ENCODE measurements at regions not wholly inside any gene's neighbourhood (a gene's known extent, or its start where the extent isn't known, plus 50 kb on each side); places are given as distances from the start of the nearest gene placed in this dataset.

GRCh38 chr2:155518094-155518493 lies 814.4 kb downstream of the NR4A2 start:
- Histone ChIP-seq H3K4me1 (ENCODE audit: control extremely low read depth in 1 of 4, control insufficient read depth in 4 of 4, insufficient read depth in 4 of 4, low read length in 3 of 4) (no peaks in the 10 kb centered on the region), H3K9me3 (ENCODE audit: control extremely low read depth in 1 of 5, control insufficient read depth in 4 of 5, insufficient read depth in 2 of 5, low read depth in 1 of 5, low read length in 4 of 5) (no peaks in the 10 kb centered on the region), H3K36me3 (ENCODE audit: control insufficient read depth in 4 of 4, insufficient read depth in 4 of 4, low read length in 3 of 4) (no peaks in the 10 kb centered on the region), H3K4me3 (ENCODE audit: control insufficient read depth in 1 of 7, extremely low read depth in 1 of 7, insufficient read depth in 4 of 7, low read depth in 2 of 7, low read length in 6 of 7) (no peak overlapping the region), H3K27ac (ENCODE audit: insufficient read depth in 1 of 2, low read depth in 1 of 2, low read length in 2 of 2, poor library complexity in 1 of 2, severe bottlenecking in 2 of 2) (no peak overlapping the region), H3K27me3 (replicated peaks in 2 of 5; ENCODE audit: control insufficient read depth in 4 of 5, insufficient read depth in 5 of 5, low read length in 4 of 5) (no peaks in the 10 kb centered on the region)
- CTCF ChIA-PET, result no interaction called here
- POLR2A ChIA-PET, result interaction anchor here (0.7 kb wide), 1 partner anchor 14 kb away, joined by 3 read pairs; no protein-coding TSS in a partner anchor
- WGBS (ENCODE audit: insufficient coverage), result 100% methylated on average over 1 of the region's 3 CpGs
- DNase-seq, result no peak

DNA sequence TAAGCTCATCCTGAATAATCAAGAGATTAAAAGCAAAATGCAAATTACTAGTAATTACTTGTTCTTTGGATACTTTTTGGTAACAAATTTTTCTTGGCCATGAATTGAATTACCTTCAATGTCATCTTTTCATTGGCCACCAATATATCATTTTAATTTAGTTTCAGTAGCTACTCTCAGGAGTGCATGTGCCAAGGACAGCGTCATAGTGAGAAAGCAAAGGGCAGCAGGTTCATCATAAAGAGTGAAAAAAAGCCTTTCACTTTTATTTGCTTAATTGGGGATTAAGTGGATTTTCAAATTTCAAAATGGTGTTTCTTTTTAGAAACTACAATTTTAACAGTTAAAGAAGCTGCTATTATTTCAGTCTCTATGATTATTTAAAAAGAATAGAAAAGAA lies 815.2 kb downstream of the NR4A2 start:
- Histone ChIP-seq H3K9me3 (ENCODE audit: control extremely low read depth in 1 of 5, control insufficient read depth in 4 of 5, insufficient read depth in 2 of 5, low read depth in 1 of 5, low read length in 4 of 5) (no peaks in the 10 kb centered on the region), H3K27ac (ENCODE audit: insufficient read depth in 1 of 2, low read depth in 1 of 2, low read length in 2 of 2, poor library complexity in 1 of 2, severe bottlenecking in 2 of 2) (no peak overlapping the region), H3K36me3 (ENCODE audit: control insufficient read depth in 4 of 4, insufficient read depth in 4 of 4, low read length in 3 of 4) (no peaks in the 10 kb centered on the region), H3K4me1 (ENCODE audit: control extremely low read depth in 1 of 4, control insufficient read depth in 4 of 4, insufficient read depth in 4 of 4, low read length in 3 of 4) (no peaks in the 10 kb centered on the region), H3K4me3 (ENCODE audit: control insufficient read depth in 1 of 7, extremely low read depth in 1 of 7, insufficient read depth in 4 of 7, low read depth in 2 of 7, low read length in 6 of 7) (no peak overlapping the region), H3K27me3 (replicated peaks in 2 of 5; ENCODE audit: control insufficient read depth in 4 of 5, insufficient read depth in 5 of 5, low read length in 4 of 5) (no peaks in the 10 kb centered on the region)
- ChIA-PET POLR2A (interaction anchor here (0.7 kb wide), 1 partner anchor 13 kb away, joined by 3 read pairs; no protein-coding TSS in a partner anchor), CTCF (no interaction called here)
- WGBS (ENCODE audit: insufficient coverage), result no CpG with 5 or more reads among the region's 1 CpG
- no peak for DNase-seq

- Histone ChIP-seq H3K4me3 (ENCODE audit: control insufficient read depth in 1 of 7, extremely low read depth in 1 of 7, insufficient read depth in 4 of 7, low read depth in 2 of 7, low read length in 6 of 7) (no peak overlapping the region), H3K27me3 (replicated peaks in 2 of 5; ENCODE audit: control insufficient read depth in 4 of 5, insufficient read depth in 5 of 5, low read length in 4 of 5) (no peaks in the 10 kb centered on the region), H3K9me3 (ENCODE audit: control extremely low read depth in 1 of 5, control insufficient read depth in 4 of 5, insufficient read depth in 2 of 5, low read depth in 1 of 5, low read length in 4 of 5) (no peaks in the 10 kb centered on the region), H3K27ac (ENCODE audit: insufficient read depth in 1 of 2, low read depth in 1 of 2, low read length in 2 of 2, poor library complexity in 1 of 2, severe bottlenecking in 2 of 2) (no peak overlapping the region), H3K36me3 (ENCODE audit: control insufficient read depth in 4 of 4, insufficient read depth in 4 of 4, low read length in 3 of 4) (no peaks in the 10 kb centered on the region), H3K4me1 (ENCODE audit: control extremely low read depth in 1 of 4, control insufficient read depth in 4 of 4, insufficient read depth in 4 of 4, low read length in 3 of 4) (no peaks in the 10 kb centered on the region)
- DNase-seq, result no peak
- CTCF ChIA-PET, result no interaction called here
- POLR2A ChIA-PET, result no interaction called here
- no CpG with 5 or more reads among the region's 1 CpG for WGBS (ENCODE audit: insufficient coverage)
Measured at GRCh38 chr2:155513248-155513647, 814.8 kb downstream of the KCNJ3 start.

DNA sequence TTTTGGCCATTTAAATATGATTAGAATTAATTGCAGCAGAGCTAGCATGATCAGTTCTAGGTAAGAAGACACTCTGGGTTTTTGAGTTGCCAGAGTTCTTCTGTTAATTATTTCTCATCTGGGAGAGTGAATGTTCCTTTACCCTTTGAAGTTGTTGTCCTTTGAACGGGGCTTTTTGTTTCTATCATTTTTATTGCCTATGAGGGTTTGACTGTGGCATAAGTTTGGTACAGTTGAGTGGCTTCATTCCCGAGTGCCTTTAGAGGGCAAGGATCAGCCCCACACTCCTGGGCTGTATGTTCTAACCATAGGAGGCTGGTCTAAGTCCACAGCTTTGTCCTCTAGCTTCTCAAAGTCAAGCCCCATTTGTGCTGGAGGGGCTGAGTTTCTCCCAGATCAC lies 804.3 kb downstream of the KCNJ3 start:
- no peaks in the 10 kb centered on the region for H3K9me3 ChIP-seq (ENCODE audit: control extremely low read depth in 1 of 5, control insufficient read depth in 4 of 5, insufficient read depth in 2 of 5, low read depth in 1 of 5, low read length in 4 of 5)
- no peaks in the 10 kb centered on the region for H3K4me1 ChIP-seq (ENCODE audit: control extremely low read depth in 1 of 4, control insufficient read depth in 4 of 4, insufficient read depth in 4 of 4, low read length in 3 of 4)
- ChIA-PET POLR2A (no interaction called here), CTCF (no interaction called here)
- WGBS (ENCODE audit: insufficient coverage), result 94% methylated on average over 2 of the region's 2 CpGs
- no peak overlapping the region for H3K27ac ChIP-seq (ENCODE audit: insufficient read depth in 1 of 2, low read depth in 1 of 2, low read length in 2 of 2, poor library complexity in 1 of 2, severe bottlenecking in 2 of 2)
- no peak for DNase-seq
- no peak overlapping the region for H3K4me3 ChIP-seq (ENCODE audit: control insufficient read depth in 1 of 7, extremely low read depth in 1 of 7, insufficient read depth in 4 of 7, low read depth in 2 of 7, low read length in 6 of 7)
- H3K36me3 ChIP-seq (ENCODE audit: control insufficient read depth in 4 of 4, insufficient read depth in 4 of 4, low read length in 3 of 4), result no peaks in the 10 kb centered on the region
- no peaks in the 10 kb centered on the region for H3K27me3 ChIP-seq (replicated peaks in 2 of 5; ENCODE audit: control insufficient read depth in 4 of 5, insufficient read depth in 5 of 5, low read length in 4 of 5)

- ChIA-PET CTCF (no interaction called here), POLR2A (no interaction called here)
- DNase-seq, result no peak
- no peaks in the 10 kb centered on the region for H3K4me1 ChIP-seq (ENCODE audit: control extremely low read depth in 1 of 4, control insufficient read depth in 4 of 4, insufficient read depth in 4 of 4, low read length in 3 of 4)
- no peak overlapping the region for H3K4me3 ChIP-seq (ENCODE audit: control insufficient read depth in 1 of 7, extremely low read depth in 1 of 7, insufficient read depth in 4 of 7, low read depth in 2 of 7, low read length in 6 of 7)
- WGBS (ENCODE audit: insufficient coverage), result no CpG with 5 or more reads among the region's 1 CpG
- H3K27me3 ChIP-seq (replicated peaks in 2 of 5; ENCODE audit: control insufficient read depth in 4 of 5, insufficient read depth in 5 of 5, low read length in 4 of 5), result no peaks in the 10 kb centered on the region
- H3K36me3 ChIP-seq (ENCODE audit: control insufficient read depth in 4 of 4, insufficient read depth in 4 of 4, low read length in 3 of 4), result no peaks in the 10 kb centered on the region
- no peak overlapping the region for H3K27ac ChIP-seq (ENCODE audit: insufficient read depth in 1 of 2, low read depth in 1 of 2, low read length in 2 of 2, poor library complexity in 1 of 2, severe bottlenecking in 2 of 2)
- H3K9me3 ChIP-seq (ENCODE audit: control extremely low read depth in 1 of 5, control insufficient read depth in 4 of 5, insufficient read depth in 2 of 5, low read depth in 1 of 5, low read length in 4 of 5), result no peaks in the 10 kb centered on the region
Measured at GRCh38 chr2:155498106-155498505, 799.6 kb downstream of the KCNJ3 start.

DNA sequence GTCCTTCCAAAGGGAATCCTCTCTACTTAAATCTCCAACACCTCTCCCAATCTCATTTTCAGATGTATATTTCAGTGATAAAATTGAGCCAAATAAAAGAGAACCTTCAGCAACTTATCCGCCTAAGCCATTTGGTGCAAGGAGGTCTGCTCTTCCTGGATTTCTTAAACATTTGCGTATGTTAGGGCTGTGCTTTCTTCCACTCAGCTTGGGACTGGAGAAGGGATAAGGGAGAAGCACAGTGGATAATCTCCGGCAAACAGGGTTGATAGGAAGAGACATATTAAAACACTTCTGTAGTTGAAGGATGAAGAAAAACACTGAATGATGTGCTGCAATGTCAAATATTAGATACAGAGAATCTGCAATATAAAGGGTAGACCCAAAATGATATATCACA lies 796.2 kb downstream of the KCNJ3 start:
- H3K4me3 ChIP-seq (ENCODE audit: control insufficient read depth in 1 of 7, extremely low read depth in 1 of 7, insufficient read depth in 4 of 7, low read depth in 2 of 7, low read length in 6 of 7), result no peak overlapping the region
- H3K9me3 ChIP-seq (ENCODE audit: control extremely low read depth in 1 of 5, control insufficient read depth in 4 of 5, insufficient read depth in 2 of 5, low read depth in 1 of 5, low read length in 4 of 5), result no peaks in the 10 kb centered on the region
- no peaks in the 10 kb centered on the region for H3K4me1 ChIP-seq (ENCODE audit: control extremely low read depth in 1 of 4, control insufficient read depth in 4 of 4, insufficient read depth in 4 of 4, low read length in 3 of 4)
- CTCF ChIA-PET, result no interaction called here
- 61% methylated on average over 3 of the region's 3 CpGs for WGBS (ENCODE audit: insufficient coverage)
- no peak for DNase-seq
- no peaks in the 10 kb centered on the region for H3K27me3 ChIP-seq (replicated peaks in 2 of 5; ENCODE audit: control insufficient read depth in 4 of 5, insufficient read depth in 5 of 5, low read length in 4 of 5)
- no peak overlapping the region for H3K27ac ChIP-seq (ENCODE audit: insufficient read depth in 1 of 2, low read depth in 1 of 2, low read length in 2 of 2, poor library complexity in 1 of 2, severe bottlenecking in 2 of 2)
- POLR2A ChIA-PET, result no interaction called here
- no peaks in the 10 kb centered on the region for H3K36me3 ChIP-seq (ENCODE audit: control insufficient read depth in 4 of 4, insufficient read depth in 4 of 4, low read length in 3 of 4)

DNA sequence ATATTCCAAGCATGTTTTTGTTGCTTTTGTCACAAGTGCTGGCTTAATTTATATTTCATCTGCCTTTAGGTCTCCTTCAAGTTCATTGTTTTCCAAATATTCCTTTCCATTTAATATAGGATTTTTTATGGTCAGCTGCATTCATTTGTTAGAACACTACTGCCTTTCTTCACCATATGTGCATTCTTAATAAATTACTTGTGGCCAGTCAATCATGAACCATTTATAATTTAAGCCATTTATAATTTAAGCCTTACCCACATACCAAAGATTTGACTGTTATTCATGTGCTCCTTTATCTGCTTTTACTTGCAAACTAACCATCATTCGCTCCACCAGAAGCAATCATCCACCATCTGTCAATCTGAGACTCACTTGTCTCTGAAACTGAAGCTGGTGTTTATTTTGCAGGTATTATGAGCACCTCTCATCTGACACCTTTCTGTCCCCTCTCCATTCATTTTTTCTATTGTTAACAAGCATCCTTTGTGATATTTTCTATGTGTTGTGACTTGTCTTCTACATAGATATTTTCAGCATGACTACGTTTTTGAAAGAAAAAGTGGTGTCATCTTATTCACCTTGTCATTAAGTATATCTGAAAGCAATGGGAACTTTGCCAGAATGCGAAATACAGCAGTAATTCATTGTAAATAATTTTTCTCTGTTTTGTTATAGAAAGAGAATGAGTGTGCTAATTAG lies 786.8 kb downstream of the KCNJ3 start:
- Histone ChIP-seq H3K36me3 (ENCODE audit: control insufficient read depth in 4 of 4, insufficient read depth in 4 of 4, low read length in 3 of 4) (no peaks in the 10 kb centered on the region), H3K4me3 (ENCODE audit: control insufficient read depth in 1 of 7, extremely low read depth in 1 of 7, insufficient read depth in 4 of 7, low read depth in 2 of 7, low read length in 6 of 7) (no peak overlapping the region), H3K27me3 (replicated peaks in 2 of 5; ENCODE audit: control insufficient read depth in 4 of 5, insufficient read depth in 5 of 5, low read length in 4 of 5) (no peaks in the 10 kb centered on the region), H3K4me1 (ENCODE audit: control extremely low read depth in 1 of 4, control insufficient read depth in 4 of 4, insufficient read depth in 4 of 4, low read length in 3 of 4) (no peaks in the 10 kb centered on the region), H3K9me3 (ENCODE audit: control extremely low read depth in 1 of 5, control insufficient read depth in 4 of 5, insufficient read depth in 2 of 5, low read depth in 1 of 5, low read length in 4 of 5) (no peaks in the 10 kb centered on the region), H3K27ac (ENCODE audit: insufficient read depth in 1 of 2, low read depth in 1 of 2, low read length in 2 of 2, poor library complexity in 1 of 2, severe bottlenecking in 2 of 2) (no peak overlapping the region)
- POLR2A ChIA-PET, result no interaction called here
- CTCF ChIA-PET, result no interaction called here
- no peak for DNase-seq
- 83% methylated on average over 1 of the region's 3 CpGs for WGBS (ENCODE audit: insufficient coverage)
